ENCODE measurements at regions not wholly inside any gene's neighbourhood (a gene's known extent, or its start where the extent isn't known, plus 50 kb on each side); places are given as distances from the start of the nearest gene placed in this dataset.
A peak's percentile ranks its signal among the peaks of the same experiment; 100 is the strongest.
"Not testable (repeated sequence)": the region's sequence is repeated elsewhere in the genome, so short reads cannot be mapped to it uniquely, and the experiment has no call there.

- TF ChIP-seq MTA1 (CRISPR knock-in tag; IDR thresholded peaks at IDR 0.05; ENCODE audit: borderline replicate concordance) (no peak), PAX8 (CRISPR knock-in tag; IDR thresholded peaks at IDR 0.05; ENCODE audit: borderline replicate concordance) (no peak), JUND (CRISPR knock-in tag; IDR thresholded peaks at IDR 0.05) (no peak), KDM3A (CRISPR knock-in tag; IDR thresholded peaks at IDR 0.05; ENCODE audit: low read depth) (no peak), CENPX (CRISPR knock-in tag; IDR thresholded peaks at IDR 0.05) (no peak)
Measured at GRCh38 chr19:14325134-14325533, 56.1 kb upstream of the ADGRE5 start (continued).

- TF ChIP-seq MZF1 (CRISPR knock-in tag; IDR thresholded peaks at IDR 0.05; ENCODE audit: borderline replicate concordance) (no peak), ZNF30 (CRISPR knock-in tag; IDR thresholded peaks at IDR 0.05) (no peak), ZNF121 (CRISPR knock-in tag; IDR thresholded peaks at IDR 0.05) (peak; percentile 56; the same call in 1 of the 2 replicates)
- Histone ChIP-seq H3K79me2 (ENCODE audit: insufficient read depth, low read length) (no peaks in the 10 kb centered on the region), H3K36me3 (replicated peaks in 1 of 2; ENCODE audit: control insufficient read depth in 1 of 2, insufficient read depth in 2 of 2, low read length in 2 of 2) (no peaks in the 10 kb centered on the region), H2AFZ (ENCODE audit: low read length) (no peak overlapping the region), H3K27ac (ENCODE audit: extremely low read length, insufficient read depth, low read length) (no peak overlapping the region), H4K20me1 (ENCODE audit: insufficient read depth, low read length) (no peaks in the 10 kb centered on the region), H3K4me1 (ENCODE audit: insufficient read depth, low read length) (no peaks in the 10 kb centered on the region), H3K27me3 (ENCODE audit: control insufficient read depth in 1 of 2, insufficient read depth in 2 of 2, low read length in 2 of 2) (0 out of 5 replicates have a peak, but pooled peaks cover 0 to 5% of the 10 kb centered on the region in 2 experiments), H3K9me3 (ENCODE audit: low read length) (no peaks in the 10 kb centered on the region), H3K4me3 (replicated peaks in 1 of 3; ENCODE audit: insufficient read depth in 1 of 3, low read depth in 2 of 3, low read length in 3 of 3) (no peak overlapping the region), H3K9ac (ENCODE audit: insufficient read depth, low read depth, low read length) (no peak overlapping the region), H3K4me2 (ENCODE audit: low read depth, low read length) (no peak overlapping the region)
- 8% methylated on average over 7 of the region's 7 CpGs for WGBS (ENCODE audit: low lambda C conversion rate)
- in situ Hi-C loops (cut with HindIII; ENCODE audit: extremely low pct_ligation_motif_present, low pct_unique_long_range_greater_than_20kb), result no loop called here
- DNase-seq (ENCODE audit: low spot score) (no peak), ATAC-seq (no peak), FAIRE-seq (no peak)
- CTCF ChIA-PET (ENCODE audit: low intra/inter-chr PET ratio, low total read pairs), result no interaction called here
- no TSS peak for BruUV-seq (replicated peaks)
- intact Hi-C loops (cut with micrococcal nuclease; ENCODE audit: unreplicated experiment), result no loop called here
- POLR2A ChIA-PET, result no interaction called here
Measured at GRCh38 chr19:14322889-14323463, 58.3 kb upstream of the ADGRE5 start.

- WGBS (ENCODE audit: low lambda C conversion rate), result 27% methylated on average over 3 of the region's 3 CpGs
- no peaks in the 10 kb centered on the region for H3K36me3 ChIP-seq (replicated peaks in 1 of 2; ENCODE audit: control insufficient read depth in 1 of 2, insufficient read depth in 2 of 2, low read length in 2 of 2)
- no peak overlapping the region for H3K4me3 ChIP-seq (replicated peaks in 1 of 3; ENCODE audit: insufficient read depth in 1 of 3, low read depth in 2 of 3, low read length in 3 of 3)
- H3K27me3 ChIP-seq (ENCODE audit: control insufficient read depth in 1 of 2, insufficient read depth in 2 of 2, low read length in 2 of 2), result 0 out of 5 replicates have a peak, but pooled peaks cover 0 to 5% of the 10 kb centered on the region in 2 experiments
- no peaks in the 10 kb centered on the region for H3K79me2 ChIP-seq (ENCODE audit: insufficient read depth, low read length)
- no peaks in the 10 kb centered on the region for H3K4me1 ChIP-seq (ENCODE audit: insufficient read depth, low read length)
- no peak overlapping the region for H3K4me2 ChIP-seq (ENCODE audit: low read depth, low read length)
- FAIRE-seq, result no peak
- no peak for ATAC-seq
- ChIA-PET POLR2A (no interaction called here), CTCF (ENCODE audit: low intra/inter-chr PET ratio, low total read pairs) (no interaction called here)
- H3K9me3 ChIP-seq (ENCODE audit: low read length), result no peaks in the 10 kb centered on the region
- H3K9ac ChIP-seq (ENCODE audit: insufficient read depth, low read depth, low read length), result no peak overlapping the region
- no peak for DNase-seq (ENCODE audit: low spot score)
- no peak for TF ChIP-seq ZNF850 (CRISPR knock-in tag; conservative IDR thresholded peaks at IDR 0.05)
- TF ChIP-seq ZMYM2 (CRISPR knock-in tag; IDR thresholded peaks at IDR 0.05), result no peak
- no peak for TF ChIP-seq ZNF260 (CRISPR knock-in tag; IDR thresholded peaks at IDR 0.05; ENCODE audit: borderline replicate concordance, low read depth)
- in situ Hi-C loops (cut with HindIII; ENCODE audit: extremely low pct_ligation_motif_present, low pct_unique_long_range_greater_than_20kb) (no loop called here), intact Hi-C loops (cut with micrococcal nuclease; ENCODE audit: unreplicated experiment) (no loop called here)
- no peak overlapping the region for H2AFZ ChIP-seq (ENCODE audit: low read length)
- no peak overlapping the region for H3K27ac ChIP-seq (ENCODE audit: extremely low read length, insufficient read depth, low read length)
- BruUV-seq (replicated peaks), result no TSS peak
- H4K20me1 ChIP-seq (ENCODE audit: insufficient read depth, low read length), result no peaks in the 10 kb centered on the region
Measured at GRCh38 chr19:14320253-14320652, 61.0 kb upstream of the ADGRE5 start.

DNA sequence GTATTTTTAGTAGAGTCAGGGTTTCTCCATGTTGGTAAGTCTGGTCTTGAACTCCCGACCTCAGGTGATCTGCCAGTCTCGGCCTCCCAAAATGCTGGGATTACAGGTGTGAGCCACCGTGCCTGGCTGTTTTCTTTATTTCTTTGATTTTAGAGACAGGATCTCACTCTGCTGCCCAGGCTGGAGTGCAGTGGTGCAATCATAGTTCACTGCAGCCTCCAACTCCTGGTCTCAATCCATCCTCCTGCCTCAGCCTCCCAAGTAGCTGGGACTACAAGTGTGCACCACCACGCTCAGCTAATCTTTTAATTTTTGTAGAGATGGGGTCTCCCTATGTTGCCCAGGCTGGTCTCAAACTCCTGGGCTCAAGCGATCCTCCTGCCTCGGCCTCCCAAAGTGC is 61.5 kb upstream of the ADGRE5 start:
- H3K79me2 ChIP-seq (ENCODE audit: insufficient read depth, low read length); POLR2A ChIA-PET; CTCF ChIA-PET (ENCODE audit: low intra/inter-chr PET ratio, low total read pairs); H3K4me3 ChIP-seq (replicated peaks in 1 of 3; ENCODE audit: insufficient read depth in 1 of 3, low read depth in 2 of 3, low read length in 3 of 3); H3K9ac ChIP-seq (ENCODE audit: insufficient read depth, low read depth, low read length); H3K4me2 ChIP-seq (ENCODE audit: low read depth, low read length); H3K4me1 ChIP-seq (ENCODE audit: insufficient read depth, low read length); H3K36me3 ChIP-seq (replicated peaks in 1 of 2; ENCODE audit: control insufficient read depth in 1 of 2, insufficient read depth in 2 of 2, low read length in 2 of 2); H3K27ac ChIP-seq (ENCODE audit: extremely low read length, insufficient read depth, low read length); intact Hi-C loops (cut with micrococcal nuclease; ENCODE audit: unreplicated experiment); FAIRE-seq; ATAC-seq; H3K9me3 ChIP-seq (ENCODE audit: low read length); H4K20me1 ChIP-seq (ENCODE audit: insufficient read depth, low read length); H2AFZ ChIP-seq (ENCODE audit: low read length); BruUV-seq (replicated peaks); in situ Hi-C loops (cut with HindIII; ENCODE audit: extremely low pct_ligation_motif_present, low pct_unique_long_range_greater_than_20kb); DNase-seq (ENCODE audit: low spot score); H3K27me3 ChIP-seq (ENCODE audit: control insufficient read depth in 1 of 2, insufficient read depth in 2 of 2, low read length in 2 of 2): not testable (repeated sequence)
- 42% methylated on average over 6 of the region's 6 CpGs for WGBS (ENCODE audit: low lambda C conversion rate)
